Inferior parietal cortex (tissue), 1 donor: ENCODE measurements at regions not wholly inside any gene's neighbourhood (a gene's known extent, or its start where the extent isn't known, plus 50 kb on each side); places are given as distances from the start of the nearest gene placed in this dataset.

Source experiments
- DNase-seq: peaks from one replicate; pipeline ENCODE4 v3.0.0-alpha.2; 2016; ENCODE audit errors: extremely low spot score

GRCh38 chr9:106051545-106051944 lies 357.2 kb downstream of the TMEM38B start:
- no peak for DNase-seq

DNA sequence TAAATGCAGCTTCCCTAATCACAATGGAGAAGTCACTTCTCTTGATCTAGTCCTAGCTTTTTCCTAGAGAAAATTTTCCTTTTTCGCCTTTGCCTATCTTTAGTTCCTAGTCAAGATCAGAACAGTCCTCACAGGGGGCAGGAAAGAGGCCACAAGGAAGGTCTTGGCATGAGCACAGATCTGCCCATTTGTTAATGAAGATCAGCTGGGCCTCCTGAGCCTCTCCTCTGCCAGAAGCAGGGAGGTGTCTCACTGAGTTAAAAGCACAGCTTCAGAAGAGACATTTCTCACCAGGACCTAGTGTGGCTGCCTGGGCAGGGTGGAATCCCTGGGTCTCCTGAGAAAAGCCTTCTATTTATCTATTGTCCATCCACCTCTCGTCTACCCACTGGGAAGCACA lies 357.8 kb downstream of the TMEM38B start:
- DNase-seq, result no peak

DNA sequence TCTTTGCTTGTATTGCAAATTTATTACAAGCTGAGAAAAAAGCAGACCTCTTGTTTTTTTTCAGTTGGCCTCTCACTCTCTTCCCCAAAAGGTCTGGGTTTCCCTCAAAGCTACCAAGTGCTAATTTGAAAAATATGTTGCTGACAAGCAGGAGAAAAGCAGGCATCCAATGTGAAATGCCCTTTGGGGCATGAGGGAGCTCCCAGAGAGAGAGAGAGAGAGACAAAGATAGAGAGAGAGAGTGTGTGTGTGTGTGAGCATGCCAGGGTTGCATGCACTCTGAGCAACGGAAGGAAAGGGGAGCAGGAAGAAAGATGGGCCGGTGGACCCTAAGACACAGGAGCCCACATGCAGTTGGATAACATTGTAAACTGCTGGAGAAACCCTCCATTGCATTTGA lies 358.4 kb downstream of the TMEM38B start:
- DNase-seq, result no peak

GRCh38 chr9:106056328-106056727 lies 362.0 kb downstream of the TMEM38B start:
- DNase-seq, result no peak

DNA sequence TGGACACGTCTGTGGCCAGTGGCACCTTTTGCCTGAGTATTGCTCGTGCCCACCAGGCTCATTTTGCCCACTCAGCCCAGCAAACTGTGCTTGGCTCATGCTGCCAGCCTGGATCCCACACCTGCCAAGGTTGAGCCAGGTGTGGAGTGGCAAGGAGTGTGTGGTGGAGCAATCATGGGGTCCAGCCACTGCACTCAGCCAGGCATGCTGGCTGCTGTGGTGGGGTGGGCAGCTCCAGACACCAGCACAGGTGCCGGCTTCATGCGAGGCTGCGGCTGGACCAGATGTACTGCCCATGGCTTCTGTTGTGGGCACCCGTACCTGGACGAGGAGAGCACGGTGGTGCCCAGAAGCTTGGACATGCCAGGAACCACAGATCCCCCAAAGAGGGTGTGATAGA lies 364.1 kb downstream of the TMEM38B start:
- no peak for DNase-seq

GRCh38 chr9:106059886-106060285 lies 365.5 kb downstream of the TMEM38B start:
- no peak for DNase-seq

DNA sequence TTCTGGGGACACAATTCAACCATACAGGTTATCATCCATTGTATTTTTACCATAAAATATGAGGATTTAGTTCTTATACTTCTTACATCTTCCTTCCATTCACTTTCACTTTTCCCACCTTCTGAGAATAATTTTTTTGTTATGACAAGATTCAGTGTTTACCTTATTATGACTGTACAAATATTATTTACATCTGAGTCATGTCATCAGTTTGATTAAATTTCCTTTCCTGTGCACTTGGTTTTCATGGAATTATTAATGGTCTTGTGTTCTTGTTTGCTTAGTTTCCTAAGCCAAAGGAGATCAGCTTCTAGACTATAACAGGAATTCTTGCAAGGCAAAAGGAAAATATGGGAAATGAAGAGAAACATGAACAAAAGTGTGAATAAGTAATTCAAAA lies 366.5 kb downstream of the TMEM38B start:
- no peak for DNase-seq

GRCh38 chr9:106062250-106062649 lies 367.9 kb downstream of the TMEM38B start:
- no peak for DNase-seq

DNA sequence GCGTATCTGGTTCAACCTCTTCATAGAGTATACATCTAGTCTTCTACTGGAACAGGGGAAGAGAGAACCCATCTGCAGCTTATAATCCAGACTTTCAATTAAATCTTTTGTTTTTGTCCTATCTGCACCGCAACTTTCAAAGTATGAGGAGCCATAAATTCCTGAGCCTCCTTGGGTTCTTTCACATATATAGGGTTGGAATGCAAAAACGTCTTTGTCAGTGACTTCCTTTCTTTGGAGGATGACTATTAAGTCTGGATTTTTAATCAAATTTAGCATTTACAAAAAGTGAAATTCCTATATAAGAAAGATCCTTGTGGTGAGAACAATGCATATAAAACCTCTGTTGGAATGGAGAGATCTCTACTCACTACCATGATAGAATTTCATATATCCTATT lies 370.8 kb downstream of the TMEM38B start:
- DNase-seq, result no peak

DNA sequence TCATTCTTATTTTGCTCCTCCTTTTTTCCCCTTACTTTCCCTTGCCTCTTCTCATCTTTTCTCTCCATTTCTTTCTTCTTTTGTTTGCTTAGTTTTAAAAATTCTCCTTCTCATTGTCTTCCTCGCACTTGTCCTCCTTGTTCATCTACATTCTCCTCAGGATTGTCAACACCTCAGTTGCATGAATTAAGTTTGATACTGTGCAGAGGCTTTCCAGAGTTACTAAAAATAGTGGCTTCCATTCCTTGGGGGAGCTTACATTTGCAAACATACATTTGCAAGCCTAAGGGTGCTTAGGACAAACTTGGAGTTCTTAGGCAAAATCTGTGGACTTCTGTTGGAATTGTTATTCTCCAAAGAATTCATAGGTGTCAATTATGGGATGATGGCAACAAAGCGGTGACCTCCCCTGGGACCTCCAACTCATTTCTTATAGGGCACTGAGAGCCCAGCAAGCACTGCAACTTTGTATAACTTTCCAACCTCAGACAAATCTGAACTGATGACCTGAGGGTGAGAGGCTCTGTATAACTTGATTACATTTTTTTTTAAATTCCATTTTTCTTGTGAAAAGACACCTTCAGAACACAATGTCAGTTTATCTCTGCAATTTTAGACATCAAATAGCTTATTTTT lies 371.4 kb downstream of the TMEM38B start:
- DNase-seq, result no peak

GRCh38 chr9:106066940-106067524 lies 372.7 kb downstream of the TMEM38B start:
- no peak for DNase-seq

GRCh38 chr9:106069241-106069640 lies 374.9 kb downstream of the TMEM38B start:
- DNase-seq, result no peak

DNA sequence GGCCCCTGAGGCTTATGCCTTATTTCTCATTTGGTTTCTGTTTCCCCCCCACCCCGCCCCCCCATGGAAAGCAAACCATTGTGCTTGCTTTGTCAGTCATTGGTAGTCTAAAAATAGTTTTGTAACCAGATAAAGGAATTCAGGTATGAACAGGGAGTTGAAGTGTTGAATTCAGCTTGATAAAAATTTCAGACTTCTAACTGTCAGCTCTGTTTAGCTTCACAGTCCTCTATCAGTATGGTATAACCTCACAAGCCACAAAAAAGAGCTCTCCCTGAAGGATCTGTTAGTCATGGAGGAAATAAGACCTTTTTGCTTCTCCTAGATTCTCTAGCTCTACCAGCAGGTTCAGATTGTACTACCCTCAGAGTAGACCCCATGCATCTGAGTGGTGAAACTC lies 378.1 kb downstream of the TMEM38B start:
- DNase-seq, result no peak

GRCh38 chr9:106074006-106074405 lies 379.7 kb downstream of the TMEM38B start:
- no peak for DNase-seq

DNA sequence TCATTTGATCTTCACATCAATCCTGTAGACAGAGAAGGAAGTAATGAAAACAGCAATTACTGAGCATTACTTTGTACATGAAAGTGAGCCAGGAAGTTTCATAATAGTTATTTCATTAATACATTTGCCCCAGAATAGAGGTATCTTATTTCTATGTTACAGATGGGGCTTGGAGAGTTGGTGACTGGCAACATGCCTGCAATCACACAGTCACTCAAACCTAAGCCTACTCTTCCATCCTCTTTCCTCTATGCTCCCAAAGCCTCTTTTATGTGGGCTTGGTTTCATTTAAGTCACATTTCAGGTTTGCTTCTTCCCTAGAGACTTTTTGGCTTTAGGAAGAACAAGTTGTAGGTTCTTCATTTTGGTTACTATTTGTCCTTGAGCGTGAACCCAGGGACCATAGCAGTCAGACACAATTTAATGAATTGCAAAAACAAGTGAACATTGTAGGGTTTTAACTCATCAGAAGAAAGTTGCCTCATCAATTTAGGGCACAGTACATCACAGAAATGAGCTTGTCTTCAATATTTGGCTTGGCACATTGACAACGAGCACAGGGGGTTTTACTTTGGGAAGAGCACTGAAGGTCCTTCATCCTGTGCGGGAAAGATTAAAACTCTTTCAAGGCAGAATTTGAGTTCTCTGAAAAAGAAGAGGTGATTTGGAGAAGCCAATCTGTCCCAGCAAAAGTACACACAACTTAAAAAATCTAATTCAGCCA lies 381.1 kb downstream of the TMEM38B start:
- DNase-seq, result no peak

DNA sequence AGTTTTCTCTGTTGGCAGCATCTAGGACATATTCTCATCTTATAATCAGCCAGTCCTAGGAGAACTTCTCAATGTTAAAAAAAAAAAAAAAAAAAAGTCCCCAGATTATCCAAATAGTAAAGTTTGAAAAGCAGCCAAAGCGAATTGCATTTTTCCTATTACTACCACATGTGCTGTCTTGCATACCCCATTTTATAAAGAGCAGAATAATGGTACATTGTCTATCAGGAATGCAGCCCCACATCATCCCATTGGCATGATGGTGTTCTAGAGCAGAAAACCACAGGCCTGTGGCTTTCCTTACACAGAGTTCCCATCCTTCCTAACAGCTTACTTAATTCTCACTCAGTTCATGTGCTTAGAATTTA lies 381.6 kb downstream of the TMEM38B start:
- no peak for DNase-seq

DNA sequence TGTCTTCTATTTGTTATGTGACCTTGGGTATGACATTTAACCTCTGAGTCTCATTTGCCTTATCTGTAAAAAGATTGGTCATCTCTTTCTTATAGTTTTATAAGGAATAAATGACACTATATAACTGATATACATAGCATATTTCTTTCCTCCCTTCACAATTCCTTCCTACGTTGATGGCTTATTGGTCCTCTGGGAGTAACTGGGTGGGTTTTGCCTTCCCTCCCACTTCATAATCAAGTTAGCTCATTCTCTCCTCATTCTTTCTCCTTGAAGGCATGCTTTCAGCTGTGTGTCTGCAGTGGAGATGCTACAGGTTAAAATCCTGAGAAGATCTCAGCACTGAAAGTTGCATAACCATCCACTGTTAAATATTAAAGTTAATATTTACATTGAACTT lies 382.4 kb downstream of the TMEM38B start:
- DNase-seq, result no peak

- peak; percentile 4 for DNase-seq
Measured at GRCh38 chr9:106077731-106078130, 383.4 kb downstream of the TMEM38B start.

DNA sequence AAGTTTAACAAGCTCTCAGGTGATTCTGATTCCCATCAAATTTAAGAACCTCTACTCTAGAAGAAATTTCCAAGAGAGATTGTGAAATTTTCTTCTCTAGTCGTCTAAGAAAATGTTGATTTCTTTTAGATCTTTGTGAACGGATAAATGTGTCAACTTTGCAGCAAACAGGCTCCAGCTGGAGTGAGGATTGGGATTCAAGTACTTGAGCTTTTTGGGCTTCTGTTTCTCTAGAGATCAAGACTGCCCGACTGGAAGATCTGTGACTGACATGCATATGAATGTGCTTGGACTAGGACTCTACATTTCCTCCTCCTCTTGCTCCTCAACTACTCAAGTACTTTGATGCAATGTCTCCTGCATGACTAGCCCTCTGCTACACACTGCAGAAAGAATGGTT lies 388.3 kb downstream of the TMEM38B start:
- DNase-seq, result no peak

- no peak for DNase-seq
Measured at GRCh38 chr9:106084702-106085101, 390.4 kb downstream of the TMEM38B start.

DNA sequence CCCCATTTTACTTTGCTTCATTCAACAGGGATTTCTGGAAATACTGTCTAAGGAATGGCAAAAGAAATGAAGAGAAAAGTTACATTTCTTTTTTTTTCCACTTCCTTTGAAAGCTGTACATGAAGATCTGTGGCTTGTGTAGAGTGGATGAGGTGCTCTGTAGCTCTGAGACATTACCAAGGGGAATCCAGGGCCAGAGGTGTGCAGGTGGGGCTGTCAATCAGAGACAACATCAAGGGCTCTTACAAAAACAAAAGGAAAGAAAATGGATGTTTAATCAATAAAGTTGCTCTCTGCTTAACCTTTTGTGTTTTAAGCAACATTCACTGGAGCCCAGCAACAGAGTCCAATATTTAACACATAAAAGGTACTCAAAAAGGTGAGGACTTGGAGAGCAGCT lies 391.1 kb downstream of the TMEM38B start:
- no peak for DNase-seq

- no peak for DNase-seq
Measured at GRCh38 chr9:106092083-106092482, 397.7 kb downstream of the TMEM38B start.

GRCh38 chr9:106102821-106103220 lies 408.5 kb downstream of the TMEM38B start:
- DNase-seq, result no peak
